ENCODE measurements at regions not wholly inside any gene's neighbourhood (a gene's known extent, or its start where the extent isn't known, plus 50 kb on each side); places are given as distances from the start of the nearest gene placed in this dataset.

- H3K9me1 ChIP-seq (ENCODE audit: insufficient read depth, low read length), result no peaks in the 10 kb centered on the region
- H3K14ac ChIP-seq (replicated peaks; ENCODE audit: low read depth, low read length), result no peak overlapping the region
- BruUV-seq (replicated peaks), result no TSS peak
- H3K56ac ChIP-seq (ENCODE audit: extremely low read depth, insufficient read depth, low read length), result no peak overlapping the region
- H2AFZ ChIP-seq (replicated peaks; ENCODE audit: low read length, poor library complexity), result no peak overlapping the region
- no peak overlapping the region for H3K4me3 ChIP-seq (ENCODE audit: insufficient read depth, low read depth, low read length)
- intact Hi-C loops (cut with micrococcal nuclease) (no loop called here), dilution Hi-C loops (cut with HindIII; ENCODE audit: low sequenced_read_pairs, unreplicated experiment) (no loop called here), in situ Hi-C loops (cut with MboI; ENCODE audit: low sequenced_read_pairs) (no loop called here)
- ATAC-seq (ENCODE audit: low read depth) (no peak), DNase-seq (no peak)
- H3K27me3 ChIP-seq (ENCODE audit: control insufficient read depth, insufficient read depth, low read length), result peaks cover 4% of the 10 kb centered on the region; the same call in 1 of the 2 replicates
- H4K8ac ChIP-seq (ENCODE audit: low read depth in 2 of 2, low read length in 2 of 2), result no peak overlapping the region
- H2AK5ac ChIP-seq (ENCODE audit: low read depth, low read length), result no peak overlapping the region
- H3K4me1 ChIP-seq (ENCODE audit: control insufficient read depth, insufficient read depth, low read length), result peaks cover 6% of the 10 kb centered on the region
- no peak overlapping the region for H3K4me2 ChIP-seq (ENCODE audit: low read depth, low read length)
- CTCF ChIA-PET, result no interaction called here
- no peak overlapping the region for H2BK120ac ChIP-seq (ENCODE audit: low read depth, low read length)
- H2AK9ac ChIP-seq (replicated peaks; ENCODE audit: low read depth, low read length, poor library complexity), result no peak overlapping the region
- no peak overlapping the region for H2BK5ac ChIP-seq (ENCODE audit: low read depth, low read length, poor library complexity, severe bottlenecking)
- no peak overlapping the region for H3K23ac ChIP-seq (ENCODE audit: low read depth, low read length)
- no peak overlapping the region for H4K91ac ChIP-seq (ENCODE audit: insufficient read depth, low read depth, low read length)
- POLR2A ChIA-PET (ENCODE audit: unreplicated experiment), result no interaction called here
- no peaks in the 10 kb centered on the region for H4K20me1 ChIP-seq (ENCODE audit: insufficient read depth, low read length)
- no peak overlapping the region for H4K5ac ChIP-seq (ENCODE audit: low read depth, low read length)
- no peak overlapping the region for H3K4ac ChIP-seq (ENCODE audit: low read depth, low read length)
- no peak for TF ChIP-seq RAD21 (IDR thresholded peaks at IDR 0.05; ENCODE audit: low read length)
- TF ChIP-seq BHLHE40 (IDR thresholded peaks at IDR 0.05; ENCODE audit: low read depth, low read length), result no peak
- TF ChIP-seq MAFK (IDR thresholded peaks at IDR 0.05; ENCODE audit: low read depth, low read length), result no peak
- no peak for TF ChIP-seq CEBPB (IDR thresholded peaks at IDR 0.05; ENCODE audit: low read depth, low read length)
- TF ChIP-seq POLR2A (IDR thresholded peaks at IDR 0.05; ENCODE audit: low read depth, low read length), result no peak
- no peak for TF ChIP-seq SMC3 (IDR thresholded peaks at IDR 0.05; ENCODE audit: low read depth, low read length)
- no peak for TF ChIP-seq RCOR1 (IDR thresholded peaks at IDR 0.05; ENCODE audit: insufficient replicate concordance, low read length)
- no peak for TF ChIP-seq NFE2L2 (IDR thresholded peaks at IDR 0.05; ENCODE audit: low read depth, low read length)
- no peak for TF ChIP-seq MXI1 (IDR thresholded peaks at IDR 0.05; ENCODE audit: borderline replicate concordance, low read depth, low read length)
- no peak for TF ChIP-seq ELK1 (IDR thresholded peaks at IDR 0.05; ENCODE audit: borderline replicate concordance, low read depth, low read length)
- TF ChIP-seq USF2 (IDR thresholded peaks at IDR 0.05; ENCODE audit: low read depth, low read length), result no peak
- TF ChIP-seq CTCF (conservative IDR thresholded peaks at IDR 0.05; ENCODE audit: low read depth, low read length), result no peak
- H3K27ac ChIP-seq (ENCODE audit: insufficient read depth, low read length), result no peak overlapping the region
- no peaks in the 10 kb centered on the region for H3K9me3 ChIP-seq (ENCODE audit: control insufficient read depth, insufficient read depth, low read length)
- no peak overlapping the region for H2BK20ac ChIP-seq (ENCODE audit: low read depth, low read length)
- no peak overlapping the region for H3K18ac ChIP-seq (ENCODE audit: low read depth, low read length)
- no peak overlapping the region for H2BK15ac ChIP-seq (ENCODE audit: low read depth, low read length)
- no CpG with 5 or more reads among the region's 3 CpGs for WGBS, 2 experiments (ENCODE audit: extremely low coverage in 2 of 2, insufficient read length in 1 of 2)
- no peak overlapping the region for H3K9ac ChIP-seq (ENCODE audit: low read depth, low read length)
- no peaks in the 10 kb centered on the region for H3K79me1 ChIP-seq (ENCODE audit: low read depth in 1 of 2, low read length in 2 of 2)
- no peaks in the 10 kb centered on the region for H3K36me3 ChIP-seq (ENCODE audit: control insufficient read depth, insufficient read depth, low read length)
Measured at GRCh38 chr2:106034325-106034724, 159.8 kb downstream of the UXS1 start.
